Hematopoietic multipotent progenitor cell (in vitro differentiated cells): ENCODE measurements at regions not wholly inside any gene's neighbourhood (a gene's known extent, or its start where the extent isn't known, plus 50 kb on each side); places are given as distances from the start of the nearest gene placed in this dataset.

Experiments
- DNase-seq, 3 donors: peaks; one replicate each; pipeline ENCODE4 v3.0.0-alpha.2; 2011 to 2015; ENCODE audit warnings: low read depth in 2 of 3, low spot score in 2 of 3

DNA sequence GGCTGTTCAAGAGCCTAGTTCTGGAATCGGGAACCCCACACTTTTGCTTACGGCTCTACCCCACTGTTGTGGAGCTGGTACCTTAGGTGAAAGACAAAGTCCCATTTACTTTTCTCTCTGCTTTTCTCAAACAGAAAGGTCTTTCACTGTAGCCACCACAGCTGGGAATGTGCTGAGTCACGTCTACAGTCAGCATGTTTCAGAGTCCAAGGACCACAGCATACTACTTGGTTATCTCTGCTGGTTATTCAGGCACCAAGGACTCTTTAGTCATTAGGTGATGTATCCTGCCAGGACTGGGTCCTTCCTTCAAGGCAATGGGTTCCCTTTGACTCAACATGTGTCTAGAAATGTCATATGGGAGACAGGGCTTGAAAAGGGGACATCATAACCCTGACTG lies 266.8 kb upstream of the STEAP1 start:
- DNase-seq, result no peak

DNA sequence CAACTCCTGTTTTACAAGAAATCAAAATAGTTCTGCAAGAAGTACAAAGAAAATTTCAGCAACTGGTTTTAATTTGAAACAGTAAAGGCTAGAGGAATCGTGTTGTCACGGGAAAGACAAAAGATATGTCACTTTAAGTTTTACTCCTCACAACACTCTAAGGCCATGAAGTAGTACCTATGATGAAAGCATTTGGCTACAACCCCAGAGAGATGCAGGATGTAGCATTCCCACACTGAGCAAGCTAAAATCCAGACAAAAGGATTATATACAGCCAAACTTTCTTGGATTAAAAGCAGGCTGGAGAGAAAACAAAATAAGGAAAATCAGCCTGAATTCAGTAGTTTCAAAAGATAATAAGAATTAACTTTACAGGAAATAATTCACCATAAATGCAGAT lies 245.5 kb upstream of the STEAP1 start:
- no peak for DNase-seq

DNA sequence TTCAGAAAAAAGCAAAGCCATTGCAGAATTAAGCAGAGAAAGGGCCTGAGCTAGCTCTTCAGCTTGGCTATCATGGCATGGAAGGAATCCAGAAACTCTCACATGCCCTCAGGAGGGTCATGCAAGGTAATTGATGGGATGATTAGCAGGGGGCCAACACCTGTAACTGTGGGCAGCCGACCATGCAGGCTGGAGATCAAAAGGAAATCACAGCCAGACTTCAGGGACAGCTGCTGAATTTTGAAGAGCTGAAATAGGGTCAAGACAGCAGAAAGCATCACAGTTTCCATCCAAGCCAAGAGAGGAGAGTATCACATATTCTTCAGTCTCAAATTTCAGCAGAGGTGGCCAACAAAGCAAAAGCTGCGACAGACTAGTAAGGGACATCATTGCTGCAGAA lies 239.6 kb upstream of the STEAP1 start:
- DNase-seq, result no peak

DNA sequence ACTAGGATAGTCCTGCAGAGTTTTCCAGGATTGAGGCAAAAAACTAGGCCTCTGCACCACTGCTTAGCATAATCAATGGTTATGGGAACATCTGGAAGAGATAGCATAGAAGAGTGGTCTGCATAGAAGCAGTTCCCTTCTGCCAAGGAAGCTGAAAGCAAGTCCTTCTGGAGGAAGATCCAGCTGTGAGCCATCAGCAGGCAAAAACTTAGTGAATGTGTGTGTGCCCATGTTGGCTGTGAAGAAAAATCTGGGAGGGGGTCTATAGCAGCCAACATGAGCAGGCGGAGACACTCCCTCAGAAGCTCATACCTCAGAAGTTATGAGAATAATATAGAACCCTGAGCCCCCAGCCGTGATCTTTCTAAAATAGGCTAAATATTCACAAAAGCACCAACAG lies 228.1 kb upstream of the STEAP1 start:
- DNase-seq, result no peak

DNA sequence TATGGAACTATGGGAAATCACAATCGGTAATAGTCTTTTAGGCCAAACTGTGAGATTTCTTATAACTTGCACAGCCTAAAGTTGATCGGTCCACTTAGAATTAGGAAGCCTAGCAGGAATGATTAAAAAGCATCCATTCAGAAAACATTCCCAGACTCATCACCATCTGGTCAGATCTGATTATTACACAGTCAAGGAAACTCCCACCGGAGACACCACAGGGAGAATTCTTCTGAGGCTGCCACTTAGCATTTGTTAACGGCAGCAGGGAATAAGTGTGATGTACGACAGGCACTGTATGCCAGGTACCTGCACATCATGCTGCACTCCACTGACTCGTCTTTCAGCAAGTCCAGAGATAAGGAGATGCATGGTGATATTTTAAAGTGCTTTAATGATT lies 227.6 kb upstream of the STEAP1 start:
- no peak for DNase-seq

DNA sequence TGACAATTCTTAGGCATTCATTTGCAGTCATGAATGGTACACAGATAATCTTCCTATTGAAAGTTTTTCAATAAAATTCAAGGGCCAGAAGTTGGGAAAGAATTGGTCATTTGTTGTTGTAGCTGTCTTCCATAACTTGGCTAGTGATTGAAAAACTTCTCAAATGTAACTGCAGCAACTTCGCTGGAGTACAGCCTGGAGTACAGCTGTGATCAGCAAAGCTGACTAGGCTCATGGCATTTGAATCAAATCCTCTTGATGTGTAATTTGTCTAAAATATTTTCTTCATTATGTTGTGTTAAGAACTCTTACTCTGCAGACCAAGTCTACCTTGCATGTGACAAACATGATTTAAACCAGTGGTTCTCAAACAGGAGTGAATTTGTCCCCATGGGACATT lies 226.5 kb upstream of the STEAP1 start:
- DNase-seq, result no peak

DNA sequence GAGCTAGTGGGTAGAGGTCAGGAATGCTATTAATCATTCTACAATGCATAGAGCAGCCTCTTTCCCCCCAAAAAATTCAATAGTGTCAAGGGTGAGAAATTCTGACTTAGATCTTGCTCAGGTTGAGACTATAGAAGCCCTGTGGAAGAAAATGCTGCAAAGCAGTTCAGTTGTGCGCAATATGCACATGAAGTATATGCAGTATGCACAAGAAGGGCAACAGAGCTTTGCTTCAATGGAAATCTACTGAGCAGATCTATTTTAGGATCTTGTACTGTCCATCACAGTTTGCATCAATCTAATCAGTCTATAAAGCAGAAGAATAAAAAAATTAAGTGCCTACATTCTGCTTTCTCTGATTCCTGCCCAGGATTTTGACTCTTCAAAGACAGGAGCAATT lies 225.8 kb upstream of the STEAP1 start:
- no peak for DNase-seq

DNA sequence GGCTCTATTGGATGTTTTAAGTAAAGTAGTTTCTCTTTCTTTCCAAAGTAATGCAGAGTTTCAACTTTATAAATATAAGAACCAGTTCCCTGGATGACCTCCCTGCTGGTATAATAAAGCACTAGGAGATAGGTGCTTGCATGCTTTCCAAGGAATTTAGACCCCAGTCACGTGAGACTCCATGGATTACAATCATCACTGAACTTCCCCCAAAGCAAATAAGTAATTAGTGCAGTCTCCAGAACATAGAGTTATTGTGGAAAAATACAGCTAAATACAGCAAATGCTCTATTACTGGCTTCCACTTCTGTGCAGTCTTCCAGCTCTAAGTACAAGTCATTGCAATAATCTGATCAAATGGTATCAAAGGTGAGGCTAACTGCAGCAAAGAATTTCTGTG lies 220.2 kb upstream of the STEAP1 start:
- DNase-seq, result no peak

DNA sequence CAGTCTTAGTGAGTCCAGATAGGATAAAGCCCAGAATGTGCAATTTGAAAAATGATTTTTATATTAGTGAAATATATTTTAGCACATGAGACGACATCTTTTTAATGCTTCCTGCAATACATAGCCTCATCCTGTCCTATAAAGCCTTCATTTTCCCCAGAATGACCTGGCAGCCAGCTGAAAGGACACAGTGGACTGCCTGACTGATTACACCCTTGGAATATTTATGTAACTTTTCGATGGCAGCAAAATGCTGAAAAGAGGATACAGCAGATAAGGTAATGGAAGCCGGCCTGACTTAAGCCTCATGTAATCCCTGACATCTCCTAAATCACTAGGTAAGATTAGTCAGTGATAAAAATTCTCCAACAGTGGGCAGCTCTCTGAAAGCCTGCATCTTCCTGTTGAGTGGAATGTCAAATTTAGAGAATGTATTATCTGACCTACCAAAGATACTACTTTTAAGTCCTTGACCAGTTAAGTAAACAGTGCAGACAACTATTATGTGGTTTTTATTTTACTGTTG lies 210.7 kb upstream of the STEAP1 start:
- DNase-seq, result no peak

DNA sequence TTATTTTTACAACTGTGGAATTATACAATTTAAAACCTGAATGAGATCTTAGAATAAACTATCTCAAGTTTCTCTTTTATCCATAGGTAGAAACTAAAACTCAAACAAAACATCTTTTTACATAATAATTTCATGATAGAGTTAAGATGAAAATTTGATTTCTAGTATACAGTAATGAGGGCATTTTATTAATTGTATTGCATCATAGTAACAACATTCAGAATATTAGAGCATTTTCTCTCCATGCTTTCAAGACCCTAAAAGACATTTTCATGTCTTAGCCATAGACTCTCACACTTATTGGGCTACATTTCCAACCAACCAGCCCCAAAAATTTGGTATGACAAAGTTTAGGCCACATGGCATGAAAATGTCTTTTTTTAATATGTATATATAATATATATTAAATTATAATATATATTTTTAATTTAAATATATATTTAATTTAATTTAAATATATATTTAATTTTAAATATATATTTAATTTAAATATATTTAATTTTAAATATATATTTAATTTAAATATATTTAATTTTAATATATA lies 195.7 kb upstream of the STEAP1 start:
- no peak for DNase-seq

DNA sequence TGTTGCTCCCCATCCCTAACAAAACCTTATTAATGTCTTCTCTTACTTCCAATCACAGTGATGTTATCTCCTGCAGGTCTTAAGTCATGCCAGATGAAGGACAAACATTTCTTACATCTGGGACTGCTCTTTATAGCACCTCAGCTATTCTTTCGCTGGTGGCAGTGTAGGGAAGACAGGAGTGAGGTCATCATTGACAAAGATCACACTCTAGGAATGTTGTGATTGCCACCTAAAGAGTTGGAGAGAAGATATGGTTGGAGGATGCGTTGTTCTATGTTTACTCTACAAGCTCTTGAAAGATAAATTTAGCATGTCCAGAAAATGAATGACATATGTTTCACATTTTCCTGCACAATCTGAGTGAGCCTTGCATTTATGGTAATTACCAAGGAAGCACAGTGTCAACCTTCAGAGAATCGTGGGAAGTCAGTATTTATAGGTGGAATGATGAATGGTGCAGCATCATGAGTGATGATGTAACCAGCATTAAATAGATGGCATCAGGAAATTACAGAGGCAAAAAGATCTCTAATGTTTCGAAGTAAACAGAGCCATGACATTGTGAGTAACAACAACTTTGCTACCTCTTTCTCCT lies 188.1 kb upstream of the STEAP1 start:
- DNase-seq, result no peak

DNA sequence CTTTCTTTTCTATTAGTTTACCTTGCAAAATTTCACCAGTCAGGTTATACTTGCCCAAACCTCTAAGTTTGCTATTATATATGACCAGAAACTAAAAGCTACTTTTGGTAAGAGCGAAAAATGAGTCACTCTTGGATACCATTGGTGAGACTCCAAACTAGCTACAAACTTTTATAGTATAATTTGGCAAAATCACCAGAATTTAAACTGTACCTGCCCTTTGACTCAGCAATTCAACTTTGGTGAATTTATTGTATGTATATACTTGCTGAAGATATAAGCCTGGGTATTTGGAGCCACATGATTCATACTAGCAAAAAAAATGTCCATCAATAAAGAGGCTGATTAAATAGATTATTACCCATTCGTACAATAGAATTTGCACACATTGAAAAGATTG lies 178.7 kb upstream of the STEAP1 start:
- no peak for DNase-seq

DNA sequence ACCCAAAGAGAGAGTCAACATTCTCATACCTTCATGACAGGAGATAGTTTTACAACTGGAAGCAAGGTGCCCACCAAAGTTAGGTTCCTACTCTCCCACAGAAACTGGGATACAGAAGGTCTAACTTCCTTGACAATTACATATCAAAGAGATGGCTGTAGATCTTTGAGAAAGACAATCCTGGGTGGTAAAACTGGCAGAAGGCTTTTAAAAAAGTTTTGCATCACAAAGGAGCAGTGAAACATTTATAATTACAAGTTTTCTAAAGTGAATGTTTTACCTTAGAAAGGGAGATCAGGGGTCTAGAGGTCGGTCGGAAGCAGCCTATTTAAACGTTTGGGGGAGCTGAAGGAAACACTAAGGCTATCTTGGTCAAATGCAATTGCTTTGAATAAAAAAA lies 166.6 kb upstream of the STEAP1 start:
- DNase-seq, result no peak

DNA sequence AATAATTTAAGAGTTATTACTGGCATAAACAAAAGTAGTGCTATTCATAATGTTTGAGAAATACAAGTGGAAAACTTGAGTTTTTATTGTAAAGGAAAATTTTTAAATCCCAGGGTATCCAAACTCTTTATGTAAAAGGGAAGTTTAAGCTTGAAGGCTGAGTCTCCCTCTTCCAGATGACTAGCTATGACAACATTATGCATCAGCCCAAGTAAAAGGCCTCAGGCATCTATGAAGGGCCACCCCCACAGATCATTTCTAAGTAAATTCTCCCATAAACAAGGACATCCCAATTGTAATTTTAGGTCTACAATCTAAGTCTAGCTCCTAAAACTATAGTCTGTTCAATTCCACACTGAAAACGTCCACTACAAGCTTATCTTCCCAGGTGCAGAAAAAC lies 166.2 kb upstream of the STEAP1 start:
- DNase-seq, result no peak

DNA sequence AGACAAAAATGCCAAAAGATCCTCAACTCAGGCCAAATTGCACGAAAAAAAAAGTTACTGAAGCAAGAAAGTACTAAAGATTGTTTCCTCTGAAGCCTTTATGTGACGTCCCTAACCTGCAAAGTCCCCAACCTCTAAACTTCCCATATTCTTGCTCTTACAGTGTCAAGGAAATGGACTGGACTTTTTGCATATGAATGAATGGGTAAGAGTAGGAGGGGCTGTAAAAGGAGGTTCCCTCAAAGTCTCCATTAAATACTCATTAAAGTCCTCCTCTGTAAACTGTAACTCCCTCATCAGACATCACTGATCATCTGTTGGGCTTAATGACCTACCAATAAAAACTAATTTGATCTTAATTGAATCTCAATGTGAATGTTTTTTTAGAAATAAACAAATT lies 164.8 kb upstream of the STEAP1 start:
- DNase-seq, result no peak

DNA sequence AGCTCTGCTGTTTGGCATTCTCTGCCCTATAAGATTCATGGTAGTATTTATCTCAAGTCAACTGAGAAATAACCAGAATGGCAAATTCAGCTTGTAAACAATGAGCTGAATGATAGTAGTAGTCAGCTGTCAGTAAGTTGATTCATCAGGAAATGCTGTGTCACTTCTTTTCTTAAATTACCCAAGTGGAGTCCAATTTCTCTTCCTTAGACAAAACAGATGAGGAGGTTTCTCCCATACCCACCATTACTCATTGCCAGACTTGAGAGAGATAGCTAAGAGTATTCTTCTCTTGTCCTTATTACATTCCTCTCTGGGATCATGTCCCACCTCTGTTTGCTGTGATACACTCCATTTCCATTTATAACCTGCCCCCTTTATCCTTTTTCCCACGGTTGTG lies 159.8 kb upstream of the STEAP1 start:
- no peak for DNase-seq

DNA sequence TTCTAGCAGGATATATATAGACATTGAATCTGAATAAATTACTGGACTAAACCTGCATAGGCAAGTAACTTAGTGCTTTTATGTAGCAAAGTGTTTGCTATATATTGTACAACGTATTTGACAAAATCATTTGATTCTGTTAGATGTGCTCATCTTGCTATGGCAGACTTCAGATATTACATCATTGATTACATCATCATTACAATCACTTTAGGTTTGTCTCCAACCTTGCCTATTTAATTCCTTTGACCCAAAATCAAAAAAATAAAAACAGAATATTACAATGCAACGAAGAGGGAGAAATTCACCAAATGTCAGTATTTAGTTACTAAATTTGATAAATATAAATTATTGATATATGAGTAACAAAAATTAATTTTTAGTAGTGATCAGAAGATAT lies 155.7 kb upstream of the STEAP1 start:
- no peak for DNase-seq

DNA sequence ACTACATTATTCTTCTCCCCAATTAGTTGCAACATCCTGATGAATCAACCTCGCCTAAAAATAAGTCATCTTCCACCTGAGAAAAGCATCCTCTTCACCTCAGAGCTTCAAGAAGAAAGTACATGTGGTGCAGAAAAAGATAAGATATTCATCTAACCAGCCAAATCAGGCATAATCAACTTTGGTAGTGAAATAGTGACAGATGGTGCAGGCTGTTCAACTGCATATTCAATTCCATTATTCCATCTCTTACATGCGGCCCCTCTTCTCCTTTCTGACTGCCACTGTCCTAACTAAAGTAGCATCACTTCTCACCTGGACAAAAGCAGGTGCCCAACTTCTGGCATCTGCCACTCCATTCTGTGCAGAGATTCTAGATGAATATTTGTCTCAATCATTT lies 148.4 kb upstream of the STEAP1 start:
- DNase-seq, result no peak

DNA sequence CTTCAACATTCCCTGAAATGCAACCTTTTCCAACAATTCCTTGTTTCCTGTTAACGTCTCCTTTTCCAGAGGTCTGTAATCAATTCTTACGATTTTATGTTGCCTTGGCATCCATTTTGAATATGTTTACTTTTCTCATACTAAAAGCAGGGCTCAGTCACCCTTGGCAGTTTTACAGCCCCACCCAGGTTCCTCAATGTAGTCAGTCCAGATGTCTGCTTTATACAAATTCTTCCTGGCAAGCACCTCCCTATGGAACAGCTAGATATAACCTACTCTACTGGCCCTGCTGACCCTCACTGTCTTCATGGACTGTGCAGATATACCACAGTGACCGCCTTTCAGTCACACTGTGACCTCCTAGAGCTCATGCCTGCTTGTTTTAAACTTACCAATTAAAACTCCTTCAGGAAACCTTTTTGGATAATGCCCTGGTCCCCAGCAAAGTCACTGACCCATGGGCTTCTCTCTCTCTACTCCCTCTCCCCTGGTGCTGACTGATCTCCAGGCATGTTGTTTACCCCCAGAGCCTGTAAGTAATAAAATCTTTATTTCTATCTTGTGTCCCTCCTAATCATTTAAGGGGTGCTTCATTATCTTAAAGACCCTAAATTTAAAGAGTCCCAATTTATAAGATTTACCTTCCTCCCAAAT lies 147.1 kb upstream of the STEAP1 start:
- DNase-seq, result no peak

DNA sequence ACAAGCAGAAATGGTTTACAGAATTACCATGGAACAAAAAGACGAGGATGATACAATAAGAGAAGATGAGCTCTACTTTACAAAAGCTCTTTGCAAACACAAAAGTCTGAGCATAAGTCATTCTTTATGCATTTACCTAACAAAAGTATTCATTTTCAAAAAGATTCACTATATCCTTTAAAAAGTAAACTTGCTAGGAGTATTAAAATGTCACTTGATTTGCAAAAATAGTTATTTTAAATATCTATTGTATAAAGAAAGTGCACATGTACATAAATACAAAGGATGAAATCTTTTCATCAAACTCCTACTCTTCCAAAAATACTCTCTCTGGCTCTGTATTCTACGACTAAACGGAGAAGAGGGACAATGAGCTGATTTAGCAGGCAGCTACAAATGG lies 146.4 kb upstream of the STEAP1 start:
- no peak for DNase-seq

DNA sequence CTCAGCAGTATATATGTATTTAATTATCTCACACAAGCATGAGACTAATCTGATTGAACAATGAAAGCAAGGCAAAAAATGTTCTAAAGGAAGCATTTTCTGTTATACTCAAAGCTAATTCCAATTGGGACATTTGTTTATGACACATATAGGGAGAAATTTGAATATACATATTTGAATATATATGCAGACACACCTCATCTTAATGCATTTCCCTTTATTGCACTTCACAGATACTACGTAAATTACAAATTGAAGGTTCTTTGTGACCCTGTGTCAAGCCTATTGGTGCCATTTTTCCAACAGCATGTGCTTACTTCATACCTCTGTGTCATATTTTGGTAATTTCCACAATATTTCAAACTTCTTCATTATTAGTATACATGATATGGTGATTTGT lies 132.1 kb upstream of the STEAP1 start:
- DNase-seq, result no peak

DNA sequence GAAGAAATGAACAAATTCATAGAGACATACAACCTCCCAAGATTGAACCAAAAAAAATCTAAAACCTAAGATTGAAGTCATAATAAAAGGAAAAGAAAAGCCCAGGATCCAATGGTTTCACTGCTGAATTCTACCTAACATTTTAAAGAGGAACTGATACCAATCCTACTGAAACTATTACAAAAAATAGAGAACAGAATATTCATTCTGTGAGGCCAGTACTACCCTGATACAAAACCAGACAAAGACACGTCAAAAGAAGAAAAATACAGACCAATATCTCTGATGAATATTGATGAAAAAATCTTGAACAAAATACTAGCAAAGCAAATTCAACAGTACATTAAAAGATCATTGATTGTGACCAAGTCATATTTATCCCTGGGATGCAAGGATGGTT lies 128.5 kb upstream of the STEAP1 start:
- DNase-seq, result no peak

DNA sequence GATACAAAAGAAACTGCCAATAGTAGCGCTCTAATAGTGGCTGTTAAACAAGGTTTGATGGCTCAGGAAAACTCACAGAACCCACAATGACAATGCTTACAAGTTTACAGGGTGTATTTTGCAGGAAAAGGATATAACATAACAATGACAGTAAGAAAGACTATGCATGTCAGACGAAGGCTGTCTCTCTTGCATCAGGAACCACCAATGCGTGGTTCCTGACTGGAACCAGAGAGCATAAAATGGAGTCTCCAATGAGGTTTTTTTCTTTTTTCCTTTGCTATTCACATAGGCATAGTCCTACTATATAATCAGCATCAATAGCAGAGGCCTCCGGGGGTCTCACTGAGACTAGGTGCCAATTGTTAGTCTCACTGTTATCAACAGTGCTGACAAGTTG lies 120.4 kb upstream of the STEAP1 start:
- DNase-seq, result no peak
